ENCODE measurements at regions not wholly inside any gene's neighbourhood (a gene's known extent, or its start where the extent isn't known, plus 50 kb on each side); places are given as distances from the start of the nearest gene placed in this dataset.

GRCh38 chr16:7027401-7027800 lies 305.2 kb upstream of the RBFOX1 start:
- Histone ChIP-seq H3K4me1 (ENCODE audit: control insufficient read depth in 5 of 5, insufficient read depth in 5 of 5, low read length in 5 of 5) (no peaks in the 10 kb centered on the region), H3K4me3 (no peak overlapping the region), H3K36me3 (ENCODE audit: control insufficient read depth in 4 of 4, insufficient read depth in 4 of 4, low read length in 4 of 4) (no peaks in the 10 kb centered on the region), H3K9me3 (ENCODE audit: control insufficient read depth in 4 of 4, insufficient read depth in 3 of 4, low read length in 3 of 4) (no peaks in the 10 kb centered on the region), H3K9ac (ENCODE audit: insufficient read depth in 1 of 2, low read length in 2 of 2) (no peak overlapping the region), H3K27ac (ENCODE audit: low read depth in 1 of 2, low read length in 1 of 2) (no peak overlapping the region), H3K27me3 (ENCODE audit: control insufficient read depth in 3 of 3, insufficient read depth in 3 of 3, low read length in 2 of 3) (no peaks in the 10 kb centered on the region)
- TF ChIP-seq CTCF (IDR thresholded peaks at IDR 0.05; ENCODE audit: control extremely low read depth, extremely low read depth) = no peak
- ATAC-seq (ENCODE audit: insufficient read depth, low FRiP score) (no peak), DNase-seq (no peak)

GRCh38 chr16:7026639-7027038 lies 306.0 kb upstream of the RBFOX1 start:
- no peaks in the 10 kb centered on the region for H3K4me1 ChIP-seq (ENCODE audit: control insufficient read depth in 5 of 5, insufficient read depth in 5 of 5, low read length in 5 of 5)
- TF ChIP-seq CTCF (IDR thresholded peaks at IDR 0.05; ENCODE audit: control extremely low read depth, extremely low read depth) = no peak
- no peaks in the 10 kb centered on the region for H3K36me3 ChIP-seq (ENCODE audit: control insufficient read depth in 4 of 4, insufficient read depth in 4 of 4, low read length in 4 of 4)
- H3K4me3 ChIP-seq = no peak overlapping the region
- H3K9me3 ChIP-seq (ENCODE audit: control insufficient read depth in 4 of 4, insufficient read depth in 3 of 4, low read length in 3 of 4) = no peaks in the 10 kb centered on the region
- 67% methylated on average over 6 of the region's 6 CpGs for WGBS, 2 donors
- no peak for DNase-seq
- H3K27ac ChIP-seq (ENCODE audit: low read depth in 1 of 2, low read length in 1 of 2) = no peak overlapping the region
- no peak for ATAC-seq (ENCODE audit: insufficient read depth, low FRiP score)
- no peaks in the 10 kb centered on the region for H3K27me3 ChIP-seq (ENCODE audit: control insufficient read depth in 3 of 3, insufficient read depth in 3 of 3, low read length in 2 of 3)
- H3K9ac ChIP-seq (ENCODE audit: insufficient read depth in 1 of 2, low read length in 2 of 2) = no peak overlapping the region

GRCh38 chr16:7025616-7026190 lies 306.9 kb upstream of the RBFOX1 start:
- Histone ChIP-seq H3K27ac (ENCODE audit: low read depth in 1 of 2, low read length in 1 of 2) (no peak overlapping the region), H3K4me3 (no peak overlapping the region), H3K4me1 (ENCODE audit: control insufficient read depth in 5 of 5, insufficient read depth in 5 of 5, low read length in 5 of 5) (no peaks in the 10 kb centered on the region), H3K9me3 (ENCODE audit: control insufficient read depth in 4 of 4, insufficient read depth in 3 of 4, low read length in 3 of 4) (no peaks in the 10 kb centered on the region), H3K36me3 (ENCODE audit: control insufficient read depth in 4 of 4, insufficient read depth in 4 of 4, low read length in 4 of 4) (no peaks in the 10 kb centered on the region), H3K9ac (ENCODE audit: insufficient read depth in 1 of 2, low read length in 2 of 2) (no peak overlapping the region), H3K27me3 (ENCODE audit: control insufficient read depth in 3 of 3, insufficient read depth in 3 of 3, low read length in 2 of 3) (no peaks in the 10 kb centered on the region)
- peak; percentile 61 to 80 (median 69) for DNase-seq
- peak; percentile 10 for TF ChIP-seq CTCF (IDR thresholded peaks at IDR 0.05; ENCODE audit: control extremely low read depth, extremely low read depth)
- ATAC-seq (ENCODE audit: insufficient read depth, low FRiP score) = peak; percentile 62
- WGBS, 2 donors = 32 to 39% methylated on average over 7 of the region's 7 CpGs

- Histone ChIP-seq H3K27ac (ENCODE audit: low read depth in 1 of 2, low read length in 1 of 2) (no peak overlapping the region), H3K9me3 (ENCODE audit: control insufficient read depth in 4 of 4, insufficient read depth in 3 of 4, low read length in 3 of 4) (no peaks in the 10 kb centered on the region), H3K4me1 (ENCODE audit: control insufficient read depth in 5 of 5, insufficient read depth in 5 of 5, low read length in 5 of 5) (no peaks in the 10 kb centered on the region), H3K27me3 (ENCODE audit: control insufficient read depth in 3 of 3, insufficient read depth in 3 of 3, low read length in 2 of 3) (no peaks in the 10 kb centered on the region), H3K9ac (ENCODE audit: insufficient read depth in 1 of 2, low read length in 2 of 2) (no peak overlapping the region), H3K4me3 (no peak overlapping the region), H3K36me3 (ENCODE audit: control insufficient read depth in 4 of 4, insufficient read depth in 4 of 4, low read length in 4 of 4) (no peaks in the 10 kb centered on the region)
- WGBS, 2 donors = 80 to 81% methylated on average over 2 of the region's 2 CpGs
- ATAC-seq (ENCODE audit: insufficient read depth, low FRiP score) = no peak
- no peak for TF ChIP-seq CTCF (IDR thresholded peaks at IDR 0.05; ENCODE audit: control extremely low read depth, extremely low read depth)
- DNase-seq = no peak
Observed at GRCh38 chr16:7021653-7022275, 310.9 kb upstream of the RBFOX1 start.

Data from lung (tissue), 11 donors.